ENCODE measurements at regions not wholly inside any gene's neighbourhood (a gene's known extent, or its start where the extent isn't known, plus 50 kb on each side); places are given as distances from the start of the nearest gene placed in this dataset.

DNA sequence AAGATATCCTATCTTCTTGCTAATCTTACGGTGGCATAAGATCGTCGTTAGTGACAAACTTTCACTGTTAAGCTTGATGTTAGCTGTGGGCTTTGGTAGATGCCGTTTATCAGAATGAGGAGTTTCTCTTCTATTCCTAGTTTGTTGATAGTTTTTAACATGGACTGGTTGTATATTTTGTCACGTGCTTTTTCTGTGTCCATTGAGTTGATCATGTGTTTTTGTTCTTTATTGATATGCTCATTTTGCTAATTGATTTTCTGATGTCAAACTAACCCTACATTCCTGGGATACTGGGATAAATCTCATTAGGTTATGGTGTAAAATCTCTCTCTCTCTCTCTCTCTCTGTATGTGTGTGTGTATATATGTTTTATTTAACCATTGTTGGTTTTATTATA is 545.1 kb downstream of the AACS start:
- no peak for TF ChIP-seq EZH2 (IDR thresholded peaks at IDR 0.05; ENCODE audit: borderline replicate concordance, low read length)
- TF ChIP-seq, protein P1, sequence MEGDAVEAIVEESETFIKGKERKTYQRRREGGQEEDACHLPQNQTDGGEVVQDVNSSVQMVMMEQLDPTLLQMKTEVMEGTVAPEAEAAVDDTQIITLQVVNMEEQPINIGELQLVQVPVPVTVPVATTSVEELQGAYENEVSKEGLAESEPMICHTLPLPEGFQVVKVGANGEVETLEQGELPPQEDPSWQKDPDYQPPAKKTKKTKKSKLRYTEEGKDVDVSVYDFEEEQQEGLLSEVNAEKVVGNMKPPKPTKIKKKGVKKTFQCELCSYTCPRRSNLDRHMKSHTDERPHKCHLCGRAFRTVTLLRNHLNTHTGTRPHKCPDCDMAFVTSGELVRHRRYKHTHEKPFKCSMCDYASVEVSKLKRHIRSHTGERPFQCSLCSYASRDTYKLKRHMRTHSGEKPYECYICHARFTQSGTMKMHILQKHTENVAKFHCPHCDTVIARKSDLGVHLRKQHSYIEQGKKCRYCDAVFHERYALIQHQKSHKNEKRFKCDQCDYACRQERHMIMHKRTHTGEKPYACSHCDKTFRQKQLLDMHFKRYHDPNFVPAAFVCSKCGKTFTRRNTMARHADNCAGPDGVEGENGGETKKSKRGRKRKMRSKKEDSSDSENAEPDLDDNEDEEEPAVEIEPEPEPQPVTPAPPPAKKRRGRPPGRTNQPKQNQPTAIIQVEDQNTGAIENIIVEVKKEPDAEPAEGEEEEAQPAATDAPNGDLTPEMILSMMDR (IDR thresholded peaks at IDR 0.05; ENCODE audit: low read length), result no peak
